ENCODE measurements at regions not wholly inside any gene's neighbourhood (a gene's known extent, or its start where the extent isn't known, plus 50 kb on each side); places are given as distances from the start of the nearest gene placed in this dataset.
A peak's percentile ranks its signal among the peaks of the same experiment; 100 is the strongest.

GRCh38 chr15:79380755-79381497 is 51.2 kb upstream of the MINAR1 start:
- Histone ChIP-seq H3K36me3 (ENCODE audit: insufficient read depth, low read length) (no peaks in the 10 kb centered on the region), H4K20me1 (ENCODE audit: insufficient read depth, low read length) (peaks cover 7% of the 10 kb centered on the region), H3K79me2 (ENCODE audit: insufficient read depth, low read length) (no peaks in the 10 kb centered on the region), H3K4me1 (ENCODE audit: insufficient read depth, low read length) (no peaks in the 10 kb centered on the region), H3K27ac (ENCODE audit: low read depth, low read length) (no peak overlapping the region), H3K4me2 (ENCODE audit: insufficient read depth, low read length) (no peak overlapping the region), H3K27me3 (ENCODE audit: insufficient read depth, low read length) (no peaks in the 10 kb centered on the region), H3K9me3 (ENCODE audit: low read depth, low read length) (no peaks in the 10 kb centered on the region), H2AFZ (ENCODE audit: low read length) (no peak overlapping the region), H3K4me3 (ENCODE audit: insufficient read depth, low read length) (no peak overlapping the region)
- TF ChIP-seq CTCF (IDR thresholded peaks at IDR 0.05; ENCODE audit: extremely low read depth, low read depth, low read length) = peak; percentile 94
- peak; percentile 61 for DNase-seq (ENCODE audit: insufficient read length, low spot score, missing footprints)

- H4K20me1 ChIP-seq (ENCODE audit: insufficient read depth, low read length) = peaks cover 7% of the 10 kb centered on the region
- H3K27ac ChIP-seq (ENCODE audit: low read depth, low read length) = no peak overlapping the region
- H3K79me2 ChIP-seq (ENCODE audit: insufficient read depth, low read length) = no peaks in the 10 kb centered on the region
- H2AFZ ChIP-seq (ENCODE audit: low read length) = no peak overlapping the region
- no peaks in the 10 kb centered on the region for H3K36me3 ChIP-seq (ENCODE audit: insufficient read depth, low read length)
- H3K27me3 ChIP-seq (ENCODE audit: insufficient read depth, low read length) = no peaks in the 10 kb centered on the region
- DNase-seq (ENCODE audit: insufficient read length, low spot score, missing footprints) = no peak
- no peak overlapping the region for H3K4me2 ChIP-seq (ENCODE audit: insufficient read depth, low read length)
- H3K4me3 ChIP-seq (ENCODE audit: insufficient read depth, low read length) = no peak overlapping the region
- no peaks in the 10 kb centered on the region for H3K4me1 ChIP-seq (ENCODE audit: insufficient read depth, low read length)
- H3K9me3 ChIP-seq (ENCODE audit: low read depth, low read length) = no peaks in the 10 kb centered on the region
- no peak for TF ChIP-seq CTCF (IDR thresholded peaks at IDR 0.05; ENCODE audit: extremely low read depth, low read depth, low read length)
Measured at GRCh38 chr15:79381593-79381992, 50.5 kb upstream of the MINAR1 start.
